Sigmoid colon (tissue), 6 donors: ENCODE measurements at regions not wholly inside any gene's neighbourhood (a gene's known extent, or its start where the extent isn't known, plus 50 kb on each side); places are given as distances from the start of the nearest gene placed in this dataset.

Experiments
- DNase-seq: peaks from one replicate; pipeline ENCODE4 v3.0.0-alpha.2; 2019
- H3K27ac ChIP-seq, 4 donors: fragments of 200-600 bp; sonication (generic); one replicate each; pipeline ENCODE4 v1.5.1; 2016 to 2019; ENCODE audit warnings: mild to moderate bottlenecking in 1 of 4
- H3K27me3 ChIP-seq, 3 donors: fragments of 200-600 bp; sonication (generic); one replicate each; pipeline ENCODE4 v1.5.1; 2019; ENCODE audit warnings: mild to moderate bottlenecking in 1 of 3
- H3K36me3 ChIP-seq, 4 donors: fragments of 200-600 bp; sonication (generic); one replicate each; pipeline ENCODE4 v1.5.1; 2016 to 2019
- H3K4me1 ChIP-seq, 4 donors: fragments of 200-600 bp; sonication (generic); one replicate each; pipeline ENCODE4 v1.5.1; 2017 to 2019
- H3K4me3 ChIP-seq, 4 donors: fragments of 200-600 bp; sonication (generic); one replicate each; pipeline ENCODE4 v1.5.1; 2017 to 2019; ENCODE audit warnings: mild to moderate bottlenecking in 2 of 4, moderate library complexity in 1 of 4
- H3K9me3 ChIP-seq, 4 donors: fragments of 200-600 bp in 3 of 4; sonication (generic) in 3 of 4; one replicate each; pipeline versions ENCODE4 v1.5.1 to v1.6.1; 2013 to 2019
- CTCF ChIP-seq, 4 experiments: fragments of 450-650 bp in 3 of 4; fragments of 200-600 bp in 1 of 4; IDR thresholded peaks; one replicate each; pipeline ENCODE4 v1.5.1; 2016 to 2019; ENCODE audit warnings: antibody characterized with exemption in 4 of 4, mild to moderate bottlenecking in 3 of 4, moderate library complexity in 2 of 4
- EP300 ChIP-seq, 4 donors: sonication (generic); formaldehyde crosslinking; IDR thresholded peaks; one replicate each; pipeline ENCODE4 v1.6.1; 2017; ENCODE audit warnings: antibody characterized with exemption in 4 of 4
- POLR2A ChIP-seq, 2 donors: fragments of 450-650 bp; IDR thresholded peaks; one replicate each; pipeline ENCODE4 v1.6.1; 2016; ENCODE audit warnings: antibody characterized with exemption in 2 of 2, mild to moderate bottlenecking in 2 of 2, moderate library complexity in 2 of 2
- POLR2AphosphoS5 ChIP-seq, 4 donors: sonication (generic); formaldehyde crosslinking; IDR thresholded peaks; one replicate each; pipeline ENCODE4 v1.6.1; 2017; ENCODE audit warnings: antibody characterized with exemption in 4 of 4
- WGBS, 2 donors: extraction: QIAGEN DNeasy Blood & Tissue Kit; methylation state at CpG; one replicate each; pipeline ENCODE4 v1.1.7; 2013; 5-methylcytosine and 5-hydroxymethylcytosine counted together
- intact Hi-C: fragments of 100-400 bp; cut with DNase I; formaldehyde crosslinking; loops from one replicate; pipeline ENCODE4 v1.15.1; 2023
- donor health status: healthy with polysubstance abuse.
- donor health status: healthy.

- Histone ChIP-seq H3K4me1 (no peaks in the 10 kb centered on the region), H3K27me3 (no peaks in the 10 kb centered on the region), H3K4me3 (no peak overlapping the region), H3K27ac (no peak overlapping the region), H3K36me3 (no peaks in the 10 kb centered on the region), H3K9me3 (peaks cover 0 to 3% (median 0%) of the 10 kb centered on the region in 4 donors)
- DNase-seq = no peak
- WGBS, 2 donors = 48 to 75% methylated on average over 2 of the region's 2 CpGs
- intact Hi-C loops = no loop called here
- no peak for TF ChIP-seq EP300 (IDR thresholded peaks at IDR 0.05)
- TF ChIP-seq POLR2A (IDR thresholded peaks at IDR 0.05) = no peak
- no peak for TF ChIP-seq CTCF (IDR thresholded peaks at IDR 0.05)
- TF ChIP-seq POLR2AphosphoS5 (IDR thresholded peaks at IDR 0.05) = no peak
Observed at GRCh38 chr13:109431217-109431616, 355.2 kb downstream of the IRS2 start.

- no peaks in the 10 kb centered on the region for H3K36me3 ChIP-seq
- no peaks in the 10 kb centered on the region for H3K27me3 ChIP-seq
- intact Hi-C loops = no loop called here
- H3K4me1 ChIP-seq = no peaks in the 10 kb centered on the region
- DNase-seq = no peak
- peaks cover 0 to 3% (median 0%) of the 10 kb centered on the region in 4 donors for H3K9me3 ChIP-seq
- no peak overlapping the region for H3K4me3 ChIP-seq
- no peak for TF ChIP-seq POLR2A (IDR thresholded peaks at IDR 0.05)
- TF ChIP-seq POLR2AphosphoS5 (IDR thresholded peaks at IDR 0.05) = no peak
- TF ChIP-seq EP300 (IDR thresholded peaks at IDR 0.05) = no peak
- TF ChIP-seq CTCF (IDR thresholded peaks at IDR 0.05) = no peak
- no peak overlapping the region for H3K27ac ChIP-seq
- 88% methylated on average over 3 of the region's 3 CpGs for WGBS, 2 donors
Observed at GRCh38 chr13:109428146-109428545, 358.2 kb downstream of the IRS2 start.

GRCh38 chr13:109427695-109428094 lies 358.7 kb downstream of the IRS2 start:
- H3K4me1 ChIP-seq = no peaks in the 10 kb centered on the region
- H3K9me3 ChIP-seq = peaks cover 0 to 1% (median 0%) of the 10 kb centered on the region in 4 donors
- no peaks in the 10 kb centered on the region for H3K36me3 ChIP-seq
- TF ChIP-seq POLR2A (IDR thresholded peaks at IDR 0.05) (no peak), POLR2AphosphoS5 (IDR thresholded peaks at IDR 0.05) (no peak), CTCF (IDR thresholded peaks at IDR 0.05) (no peak), EP300 (IDR thresholded peaks at IDR 0.05) (no peak)
- WGBS, 2 donors = 79 to 88% methylated on average over 3 of the region's 3 CpGs
- DNase-seq = no peak
- H3K27ac ChIP-seq = no peak overlapping the region
- intact Hi-C loops = no loop called here
- H3K27me3 ChIP-seq = no peaks in the 10 kb centered on the region
- no peak overlapping the region for H3K4me3 ChIP-seq

DNA sequence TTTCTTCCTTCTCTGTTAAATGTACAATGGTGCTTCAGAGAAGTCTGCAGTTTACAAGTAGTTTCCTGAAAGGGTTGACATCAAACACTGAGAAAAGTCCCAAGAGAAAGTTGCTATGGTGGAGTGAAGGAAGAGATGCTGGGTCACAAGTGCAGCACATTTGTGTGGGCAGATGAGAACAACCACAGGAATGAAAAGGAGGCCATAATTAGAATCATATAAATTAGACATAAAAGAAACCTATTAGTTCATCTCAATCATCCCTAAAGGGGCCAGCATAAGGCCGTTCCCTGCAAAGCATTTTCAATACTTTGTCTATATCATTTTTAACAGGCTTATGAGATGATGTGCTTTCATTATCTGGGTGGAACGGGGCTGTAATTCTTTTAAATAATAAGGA lies 359.2 kb downstream of the IRS2 start:
- H3K27ac ChIP-seq = no peak overlapping the region
- WGBS, 2 donors = 80 to 88% methylated on average over 2 of the region's 2 CpGs

More for the DNA sequence above, 359.2 kb downstream of the IRS2 start:
- Histone ChIP-seq H3K4me1 (no peaks in the 10 kb centered on the region), H3K4me3 (no peak overlapping the region), H3K27me3 (no peaks in the 10 kb centered on the region), H3K9me3 (no peaks in the 10 kb centered on the region), H3K36me3 (no peaks in the 10 kb centered on the region)
- intact Hi-C loops = no loop called here
- DNase-seq = no peak
- TF ChIP-seq CTCF (IDR thresholded peaks at IDR 0.05) (no peak), POLR2AphosphoS5 (IDR thresholded peaks at IDR 0.05) (no peak), EP300 (IDR thresholded peaks at IDR 0.05) (no peak), POLR2A (IDR thresholded peaks at IDR 0.05) (no peak)
